ENCODE measurements at regions not wholly inside any gene's neighbourhood (a gene's known extent, or its start where the extent isn't known, plus 50 kb on each side); places are given as distances from the start of the nearest gene placed in this dataset.

DNA sequence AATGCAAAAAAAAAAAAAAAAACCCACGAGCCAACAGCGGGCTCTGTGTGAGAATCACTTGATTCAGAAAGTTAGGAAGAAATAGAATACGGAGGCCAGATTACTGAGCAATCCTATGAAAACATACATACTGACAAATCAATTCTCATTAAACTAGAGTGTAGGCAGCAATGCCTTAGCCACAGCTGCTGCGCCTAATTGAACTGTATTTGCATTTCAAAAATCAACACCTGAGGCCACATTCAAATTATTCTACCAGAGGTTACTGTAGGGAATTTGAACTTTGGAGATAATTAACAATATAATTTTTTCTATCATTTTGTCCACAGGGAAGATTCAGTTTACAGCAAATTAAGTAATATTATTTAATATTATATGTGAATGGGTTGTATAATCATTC is 138.4 kb upstream of the PLD5 start:
- FAIRE-seq (no peak), DNase-seq (ENCODE audit: low read depth in 1 of 2, low spot score in 2 of 2) (no peak)
- Histone ChIP-seq H3K4me3 (ENCODE audit: extremely low read depth in 1 of 4, insufficient read depth in 2 of 4, low read depth in 3 of 4, low read length in 4 of 4) (no peak overlapping the region), H3K9me3 (ENCODE audit: insufficient read depth in 2 of 2, low read depth in 1 of 2, low read length in 1 of 2) (no peaks in the 10 kb centered on the region), H3K23ac (ENCODE audit: insufficient read length) (no peak overlapping the region), H2BK120ac (replicated peaks; ENCODE audit: low read depth, low read length) (no peak overlapping the region), H3K56ac (replicated peaks; ENCODE audit: insufficient read length, low read depth, low read length) (no peak overlapping the region), H3K79me2 (ENCODE audit: control insufficient read depth in 1 of 2, insufficient read depth in 2 of 2, low read length in 2 of 2) (no peaks in the 10 kb centered on the region), H2AFZ (ENCODE audit: low read length) (no peak overlapping the region), H3K27ac (ENCODE audit: low read depth, low read length) (no peak overlapping the region), H2BK20ac (ENCODE audit: low read length) (no peak overlapping the region), H2BK15ac (ENCODE audit: low read length) (no peak overlapping the region), H2AK5ac (ENCODE audit: low read depth, low read length) (no peak overlapping the region), H3K14ac (ENCODE audit: insufficient read length) (no peak overlapping the region), H3K27me3 (replicated peaks in 1 of 4; ENCODE audit: control insufficient read depth in 3 of 4, extremely low read depth in 1 of 4, insufficient read depth in 3 of 4, low read length in 3 of 4) (no peaks in the 10 kb centered on the region), H4K91ac (replicated peaks; ENCODE audit: insufficient read length, low read length) (no peak overlapping the region), H2BK12ac (ENCODE audit: low read depth, low read length) (no peak overlapping the region), H4K8ac (ENCODE audit: extremely low read depth, insufficient read depth, low read length) (no peak overlapping the region), H4K5ac (ENCODE audit: insufficient read length, low read depth, low read length) (no peak overlapping the region), H3K18ac (ENCODE audit: extremely low read depth, low read length) (no peak overlapping the region), H3K9ac (replicated peaks in 1 of 4; ENCODE audit: extremely low read depth in 1 of 4, low read depth in 3 of 4, low read length in 3 of 4) (no peak overlapping the region), H3K4me1 (replicated peaks in 1 of 4; ENCODE audit: control insufficient read depth in 3 of 4, insufficient read depth in 4 of 4, low read length in 3 of 4) (no peaks in the 10 kb centered on the region), H3K23me2 (ENCODE audit: low read depth, low read length) (no peaks in the 10 kb centered on the region), H4K20me1 (replicated peaks in 1 of 2; ENCODE audit: control insufficient read depth in 1 of 2, insufficient read depth in 2 of 2, low read length in 2 of 2) (no peaks in the 10 kb centered on the region), H3K4ac (replicated peaks; ENCODE audit: insufficient read length, low read depth, low read length) (no peak overlapping the region), H2BK5ac (ENCODE audit: low read depth, low read length) (no peak overlapping the region), H3K4me2 (ENCODE audit: insufficient read depth in 1 of 2, low read depth in 2 of 2, low read length in 2 of 2) (no peak overlapping the region), H3K36me3 (ENCODE audit: control insufficient read depth in 2 of 4, insufficient read depth in 4 of 4, low read length in 3 of 4) (no peaks in the 10 kb centered on the region), H3K79me1 (ENCODE audit: low read depth, low read length) (no peaks in the 10 kb centered on the region)
- ChIA-PET POLR2A (ENCODE audit: partially characterized antibody) (no interaction called here), CTCF (ENCODE audit: partially characterized antibody) (interaction anchor here (0.6 to 3.3 kb wide), 3 partner anchors 11 to 56 kb away, joined by 3 to 19 read pairs (median 3); no protein-coding TSS in a partner anchor)
- WGBS, 2 experiments (ENCODE audit: extremely low coverage in 1 of 2, insufficient coverage in 1 of 2, insufficient read length in 1 of 2, insufficient replicate concordance in 2 of 2, low coverage in 1 of 2, low lambda C conversion rate in 2 of 2, missing lambda C conversion rate in 1 of 2) = 55% methylated on average over 4 of the region's 4 CpGs; no CpG with 5 or more reads in 1 of the 2 experiments
- TF ChIP-seq CREB1 (IDR thresholded peaks at IDR 0.05) (no peak), FOSL1 (IDR thresholded peaks at IDR 0.05; ENCODE audit: insufficient read depth, low read depth, low read length) (no peak), EGR1 (IDR thresholded peaks at IDR 0.05; ENCODE audit: borderline replicate concordance, low read depth, low read length) (no peak), YY1 (IDR thresholded peaks at IDR 0.05; ENCODE audit: low read depth, low read length) (no peak), TCF12 (IDR thresholded peaks at IDR 0.05; ENCODE audit: low read depth, low read length) (no peak)
- TF ChIP-seq, protein P1, sequence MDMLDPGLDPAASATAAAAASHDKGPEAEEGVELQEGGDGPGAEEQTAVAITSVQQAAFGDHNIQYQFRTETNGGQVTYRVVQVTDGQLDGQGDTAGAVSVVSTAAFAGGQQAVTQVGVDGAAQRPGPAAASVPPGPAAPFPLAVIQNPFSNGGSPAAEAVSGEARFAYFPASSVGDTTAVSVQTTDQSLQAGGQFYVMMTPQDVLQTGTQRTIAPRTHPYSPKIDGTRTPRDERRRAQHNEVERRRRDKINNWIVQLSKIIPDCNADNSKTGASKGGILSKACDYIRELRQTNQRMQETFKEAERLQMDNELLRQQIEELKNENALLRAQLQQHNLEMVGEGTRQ (IDR thresholded peaks at IDR 0.05; ENCODE audit: low read length) = no peak
